ENCODE measurements at regions not wholly inside any gene's neighbourhood (a gene's known extent, or its start where the extent isn't known, plus 50 kb on each side); places are given as distances from the start of the nearest gene placed in this dataset.

GRCh38 chr7:41793556-41793955 is 90.7 kb upstream of the INHBA start:
- no peak for DNase-seq (ENCODE audit: low spot score)

GRCh38 chr7:41792120-41792519 is 89.2 kb upstream of the INHBA start:
- no peak for DNase-seq (ENCODE audit: low spot score)

- no peak for DNase-seq (ENCODE audit: low spot score)
These were observed 85.7 kb upstream of the INHBA start for GRCh38 chr7:41788556-41788955.

- DNase-seq (ENCODE audit: low spot score), result no peak
These were observed 84.9 kb upstream of the INHBA start for GRCh38 chr7:41787651-41788350.

GRCh38 chr7:41786944-41787343 is 84.1 kb upstream of the INHBA start:
- DNase-seq (ENCODE audit: low spot score), result no peak

- DNase-seq (ENCODE audit: low spot score), result no peak
These were observed 83.5 kb upstream of the INHBA start for GRCh38 chr7:41786404-41786803.

- DNase-seq (ENCODE audit: low spot score), result no peak
These were observed 83.0 kb upstream of the INHBA start for GRCh38 chr7:41785840-41786239.

- DNase-seq (ENCODE audit: low spot score), result no peak
These were observed 82.4 kb upstream of the INHBA start for GRCh38 chr7:41785265-41785664.

GRCh38 chr7:41779918-41780317 is 77.0 kb upstream of the INHBA start:
- DNase-seq (ENCODE audit: low spot score), result no peak

- DNase-seq (ENCODE audit: low spot score), result no peak
These were observed 75.2 kb upstream of the INHBA start for GRCh38 chr7:41777894-41778596.

GRCh38 chr7:41774966-41775365 is 72.1 kb upstream of the INHBA start:
- DNase-seq (ENCODE audit: low spot score), result no peak

- DNase-seq (ENCODE audit: low spot score), result no peak
These were observed 70.9 kb upstream of the INHBA start for GRCh38 chr7:41773756-41774155.

GRCh38 chr7:41771717-41772116 is 68.8 kb upstream of the INHBA start:
- DNase-seq (ENCODE audit: low spot score), result no peak

GRCh38 chr7:41769162-41769561 is 66.3 kb upstream of the INHBA start:
- DNase-seq (ENCODE audit: low spot score), result no peak

GRCh38 chr7:41763626-41764025 is 60.7 kb upstream of the INHBA start:
- DNase-seq (ENCODE audit: low spot score), result no peak

GRCh38 chr7:41762641-41763040 is 59.8 kb upstream of the INHBA start:
- DNase-seq (ENCODE audit: low spot score), result no peak

- DNase-seq (ENCODE audit: low spot score), result no peak
These were observed 57.4 kb upstream of the INHBA start for GRCh38 chr7:41760293-41760692.

- DNase-seq (ENCODE audit: low spot score), result no peak
These were observed 55.4 kb upstream of the INHBA start for GRCh38 chr7:41758321-41758720.

- DNase-seq (ENCODE audit: low spot score), result no peak
These were observed 53.8 kb upstream of the INHBA start for GRCh38 chr7:41756650-41757182.

GRCh38 chr7:41755096-41755495 is 52.2 kb upstream of the INHBA start:
- peak; percentile 37 for DNase-seq (ENCODE audit: low spot score)

GRCh38 chr7:41754046-41754445 is 51.2 kb upstream of the INHBA start:
- DNase-seq (ENCODE audit: low spot score), result no peak

Data from NAMALWA (cell line).